ENCODE measurements at regions not wholly inside any gene's neighbourhood (a gene's known extent, or its start where the extent isn't known, plus 50 kb on each side); places are given as distances from the start of the nearest gene placed in this dataset.

DNA sequence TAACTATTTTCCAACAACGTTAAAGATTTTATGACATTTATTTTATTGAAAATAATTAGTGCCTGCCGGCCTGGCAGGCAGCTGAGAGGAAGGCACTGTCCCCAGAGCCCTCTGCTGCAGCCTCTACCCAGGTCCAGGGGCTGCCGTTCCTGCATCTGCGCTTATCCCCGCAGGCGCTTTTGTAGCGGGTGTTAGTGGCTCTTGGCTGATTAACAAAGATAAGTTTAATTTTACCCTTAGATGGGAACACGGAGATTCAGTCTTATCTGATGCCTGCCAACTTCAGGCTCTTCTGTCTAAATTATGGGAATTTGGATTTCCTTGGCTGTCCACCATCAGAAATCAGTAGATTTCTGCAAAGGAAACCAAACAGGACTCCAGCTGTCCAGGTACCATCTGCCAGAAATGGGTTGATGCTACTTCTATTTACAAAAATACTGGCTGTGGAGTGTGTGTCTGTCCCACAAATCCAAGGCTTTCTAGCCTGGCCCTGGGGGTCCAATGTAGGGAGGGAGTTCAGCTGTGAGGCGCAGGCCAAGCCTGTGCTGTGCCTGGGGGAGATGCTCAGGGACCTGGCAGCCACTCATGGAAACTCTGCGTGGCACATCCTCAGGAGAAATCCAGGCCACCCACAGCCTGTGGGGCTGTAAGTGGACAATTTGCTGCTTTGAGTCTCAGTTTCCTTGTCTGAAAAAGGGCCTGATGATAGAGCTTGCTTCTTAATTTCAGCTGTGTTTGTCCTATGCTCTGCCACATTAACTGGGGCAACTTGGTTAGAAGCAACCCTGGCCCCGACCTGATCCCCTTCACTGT, 62.0 kb upstream of the IGFBP3 start:
- Histone ChIP-seq H4K8ac (ENCODE audit: low read depth in 2 of 2, low read length in 2 of 2) (no peak overlapping the region), H3K4me2 (ENCODE audit: low read depth, low read length) (no peak overlapping the region), H3K9me1 (ENCODE audit: insufficient read depth, low read length) (peaks cover 22% of the 10 kb centered on the region), H2AK9ac (replicated peaks; ENCODE audit: low read depth, low read length, poor library complexity) (no peak overlapping the region), H2BK20ac (ENCODE audit: low read depth, low read length) (no peak overlapping the region), H3K9me3 (ENCODE audit: control insufficient read depth, insufficient read depth, low read length) (no peaks in the 10 kb centered on the region), H2AFZ (replicated peaks; ENCODE audit: low read length, poor library complexity) (no peak overlapping the region), H3K27ac (ENCODE audit: insufficient read depth, low read length) (no peak overlapping the region), H3K56ac (ENCODE audit: extremely low read depth, insufficient read depth, low read length) (no peak overlapping the region), H3K4ac (ENCODE audit: low read depth, low read length) (0 out of 2 replicates have a peak overlapping the region, but pooled peaks have one; percentile 11), H2AK5ac (ENCODE audit: low read depth, low read length) (peak overlapping the region; percentile 49), H3K27me3 (ENCODE audit: control insufficient read depth, insufficient read depth, low read length) (no peaks in the 10 kb centered on the region), H2BK120ac (ENCODE audit: low read depth, low read length) (0 out of 2 replicates have a peak overlapping the region, but pooled peaks have one; percentile 40), H2BK5ac (ENCODE audit: low read depth, low read length, poor library complexity, severe bottlenecking) (no peak overlapping the region), H4K20me1 (ENCODE audit: insufficient read depth, low read length) (no peaks in the 10 kb centered on the region), H3K4me3 (ENCODE audit: insufficient read depth, low read depth, low read length) (no peak overlapping the region), H3K4me1 (ENCODE audit: control insufficient read depth, insufficient read depth, low read length) (peaks cover 26% of the 10 kb centered on the region), H2BK15ac (ENCODE audit: low read depth, low read length) (peak overlapping the region; percentile 74; the same call in 1 of the 3 replicates), H3K18ac (ENCODE audit: low read depth, low read length) (0 out of 2 replicates have a peak overlapping the region, but pooled peaks have one; percentile 2), H4K5ac (ENCODE audit: low read depth, low read length) (no peak overlapping the region), H3K79me1 (ENCODE audit: low read depth in 1 of 2, low read length in 2 of 2) (peaks cover 0 to 11% of the 10 kb centered on the region in 2 experiments; a peak in 1 of 4 replicates), H3K14ac (replicated peaks; ENCODE audit: low read depth, low read length) (no peak overlapping the region), H3K9ac (ENCODE audit: low read depth, low read length) (no peak overlapping the region), H3K23ac (ENCODE audit: low read depth, low read length) (no peak overlapping the region), H4K91ac (ENCODE audit: insufficient read depth, low read depth, low read length) (no peak overlapping the region; the same call in 1 of the 2 replicates), H3K36me3 (ENCODE audit: control insufficient read depth, insufficient read depth, low read length) (no peaks in the 10 kb centered on the region)
- ATAC-seq (ENCODE audit: low read depth) = no peak
- DNase-seq = no peak
- dilution Hi-C loops (cut with HindIII; ENCODE audit: low sequenced_read_pairs, unreplicated experiment) = no loop called here
- CTCF ChIA-PET = no interaction called here
- intact Hi-C loops (cut with micrococcal nuclease) = no loop called here
- WGBS, 2 experiments (ENCODE audit: extremely low coverage in 2 of 2, insufficient read length in 1 of 2) = no CpG with 5 or more reads among the region's 11 CpGs
- POLR2A ChIA-PET (ENCODE audit: unreplicated experiment) = no interaction called here
- in situ Hi-C loops (cut with MboI; ENCODE audit: low sequenced_read_pairs) = no loop called here
- no TSS peak for BruUV-seq (replicated peaks)
- TF ChIP-seq MXI1 (IDR thresholded peaks at IDR 0.05; ENCODE audit: borderline replicate concordance, low read depth, low read length) = no peak
- no peak for TF ChIP-seq BHLHE40 (IDR thresholded peaks at IDR 0.05; ENCODE audit: low read depth, low read length)
- TF ChIP-seq RAD21 (IDR thresholded peaks at IDR 0.05; ENCODE audit: low read length) = no peak
- TF ChIP-seq CEBPB (IDR thresholded peaks at IDR 0.05; ENCODE audit: low read depth, low read length) = no peak
- no peak for TF ChIP-seq RCOR1 (IDR thresholded peaks at IDR 0.05; ENCODE audit: insufficient replicate concordance, low read length)
- no peak for TF ChIP-seq CHD1 (IDR thresholded peaks at IDR 0.05; ENCODE audit: low read depth, low read length)
- no peak for TF ChIP-seq MAFK (IDR thresholded peaks at IDR 0.05; ENCODE audit: low read depth, low read length)
- no peak for TF ChIP-seq MAZ (IDR thresholded peaks at IDR 0.05; ENCODE audit: borderline replicate concordance, low read depth, low read length)
- TF ChIP-seq, protein P1, sequence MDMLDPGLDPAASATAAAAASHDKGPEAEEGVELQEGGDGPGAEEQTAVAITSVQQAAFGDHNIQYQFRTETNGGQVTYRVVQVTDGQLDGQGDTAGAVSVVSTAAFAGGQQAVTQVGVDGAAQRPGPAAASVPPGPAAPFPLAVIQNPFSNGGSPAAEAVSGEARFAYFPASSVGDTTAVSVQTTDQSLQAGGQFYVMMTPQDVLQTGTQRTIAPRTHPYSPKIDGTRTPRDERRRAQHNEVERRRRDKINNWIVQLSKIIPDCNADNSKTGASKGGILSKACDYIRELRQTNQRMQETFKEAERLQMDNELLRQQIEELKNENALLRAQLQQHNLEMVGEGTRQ (IDR thresholded peaks at IDR 0.05; ENCODE audit: low read depth, low read length) = no peak
- TF ChIP-seq, protein P2, sequence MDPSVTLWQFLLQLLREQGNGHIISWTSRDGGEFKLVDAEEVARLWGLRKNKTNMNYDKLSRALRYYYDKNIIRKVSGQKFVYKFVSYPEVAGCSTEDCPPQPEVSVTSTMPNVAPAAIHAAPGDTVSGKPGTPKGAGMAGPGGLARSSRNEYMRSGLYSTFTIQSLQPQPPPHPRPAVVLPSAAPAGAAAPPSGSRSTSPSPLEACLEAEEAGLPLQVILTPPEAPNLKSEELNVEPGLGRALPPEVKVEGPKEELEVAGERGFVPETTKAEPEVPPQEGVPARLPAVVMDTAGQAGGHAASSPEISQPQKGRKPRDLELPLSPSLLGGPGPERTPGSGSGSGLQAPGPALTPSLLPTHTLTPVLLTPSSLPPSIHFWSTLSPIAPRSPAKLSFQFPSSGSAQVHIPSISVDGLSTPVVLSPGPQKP (IDR thresholded peaks at IDR 0.05; ENCODE audit: borderline replicate concordance, low read depth, low read length) = no peak
- no peak for TF ChIP-seq SMC3 (IDR thresholded peaks at IDR 0.05; ENCODE audit: low read depth, low read length)
- TF ChIP-seq NFE2L2 (IDR thresholded peaks at IDR 0.05; ENCODE audit: low read depth, low read length) = no peak
- TF ChIP-seq FOS (IDR thresholded peaks at IDR 0.05; ENCODE audit: low read depth, low read length) = no peak
- TF ChIP-seq, protein P3, sequence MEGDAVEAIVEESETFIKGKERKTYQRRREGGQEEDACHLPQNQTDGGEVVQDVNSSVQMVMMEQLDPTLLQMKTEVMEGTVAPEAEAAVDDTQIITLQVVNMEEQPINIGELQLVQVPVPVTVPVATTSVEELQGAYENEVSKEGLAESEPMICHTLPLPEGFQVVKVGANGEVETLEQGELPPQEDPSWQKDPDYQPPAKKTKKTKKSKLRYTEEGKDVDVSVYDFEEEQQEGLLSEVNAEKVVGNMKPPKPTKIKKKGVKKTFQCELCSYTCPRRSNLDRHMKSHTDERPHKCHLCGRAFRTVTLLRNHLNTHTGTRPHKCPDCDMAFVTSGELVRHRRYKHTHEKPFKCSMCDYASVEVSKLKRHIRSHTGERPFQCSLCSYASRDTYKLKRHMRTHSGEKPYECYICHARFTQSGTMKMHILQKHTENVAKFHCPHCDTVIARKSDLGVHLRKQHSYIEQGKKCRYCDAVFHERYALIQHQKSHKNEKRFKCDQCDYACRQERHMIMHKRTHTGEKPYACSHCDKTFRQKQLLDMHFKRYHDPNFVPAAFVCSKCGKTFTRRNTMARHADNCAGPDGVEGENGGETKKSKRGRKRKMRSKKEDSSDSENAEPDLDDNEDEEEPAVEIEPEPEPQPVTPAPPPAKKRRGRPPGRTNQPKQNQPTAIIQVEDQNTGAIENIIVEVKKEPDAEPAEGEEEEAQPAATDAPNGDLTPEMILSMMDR (conservative IDR thresholded peaks at IDR 0.05; ENCODE audit: low read depth, low read length) = no peak
- no peak for TF ChIP-seq RFX5 (IDR thresholded peaks at IDR 0.05; ENCODE audit: low read depth, low read length)

Measured in IMR-90 (cell line).